WTC11 (cell line): ENCODE measurements at regions not wholly inside any gene's neighbourhood (a gene's known extent, or its start where the extent isn't known, plus 50 kb on each side); places are given as distances from the start of the nearest gene placed in this dataset.

Experiments
- ATAC-seq: fragments of 200-7000 bp; cut with Tn5 transposase; 2 replicates; pipeline ENCODE4 v1.10.0; 2021; ENCODE audit warnings: mild to moderate bottlenecking, moderate library complexity
- CTCF ChIA-PET: fragments of 300-600 bp; sonication (Branson Sonifier 250); formaldehyde crosslinking; loops from one replicate; lab custom pipeline; 2021; ENCODE audit warnings: antibody characterized with exemption; lab: Charles Lee
- POLR2A ChIA-PET: fragments of 350-600 bp; sonication (Branson Sonifier 250); formaldehyde crosslinking; loops from one replicate; lab custom pipeline; 2021; ENCODE audit warnings: antibody characterized with exemption; lab: Charles Lee
- DNase-seq: peaks from one replicate; pipeline ENCODE4 v3.0.0; 2021; ENCODE audit warnings: low spot score
- H3K27ac Mint-ChIP-seq: 2 replicates; pipeline ENCODE4 v1.8.0; 2021; ENCODE audit warnings: mixed read lengths
- H3K27me3 Mint-ChIP-seq: 2 replicates; pipeline ENCODE4 v1.8.0; 2021; ENCODE audit warnings: low read depth, mild to moderate bottlenecking, moderate library complexity, mixed read lengths
- H3K36me3 Mint-ChIP-seq: 2 replicates; pipeline ENCODE4 v1.8.0; 2021; ENCODE audit warnings: mixed read lengths
- H3K4me1 Mint-ChIP-seq: 2 replicates; pipeline ENCODE4 v1.8.0; 2022; ENCODE audit warnings: mixed read lengths
- H3K4me3 Mint-ChIP-seq: 2 replicates; pipeline ENCODE4 v1.8.0; 2021; ENCODE audit warnings: mild to moderate bottlenecking, moderate library complexity, mixed read lengths
- H3K9me3 Mint-ChIP-seq: 2 replicates; pipeline ENCODE4 v1.8.0; 2021; ENCODE audit warnings: mixed read lengths
- ATF2 ChIP-seq: sonication (generic); formaldehyde crosslinking; IDR thresholded peaks from 2 replicates; pipeline ENCODE4 v1.8.1; 2022; ENCODE audit warnings: low read depth, missing genetic modification reagents, borderline replicate concordance
- CDX4 ChIP-seq: fragments of 250-450 bp; sonication (Bioruptor Pico); IDR thresholded peaks from 2 replicates; pipeline ENCODE4 v1.9.0; 2021; ENCODE audit warnings: moderate library complexity, mild to moderate bottlenecking, inconsistent platforms, borderline replicate concordance
- ELF4 ChIP-seq: sonication (generic); formaldehyde crosslinking; IDR thresholded peaks from 2 replicates; pipeline ENCODE4 v1.8.1; 2022; ENCODE audit warnings: low read depth, mild to moderate bottlenecking, moderate library complexity, missing genetic modification reagents
- ETV6 ChIP-seq: sonication (generic); formaldehyde crosslinking; IDR thresholded peaks from 2 replicates; pipeline ENCODE4 v1.8.1; 2022; ENCODE audit warnings: mild to moderate bottlenecking, missing genetic modification reagents
- FOXK1 ChIP-seq: sonication (generic); formaldehyde crosslinking; IDR thresholded peaks from 2 replicates; pipeline ENCODE4 v1.8.0; 2022; ENCODE audit warnings: mild to moderate bottlenecking, moderate library complexity, missing genetic modification reagents
- NFE2L1 ChIP-seq: sonication (generic); formaldehyde crosslinking; IDR thresholded peaks from 2 replicates; pipeline ENCODE4 v1.8.1; 2023; ENCODE audit warnings: missing genetic modification reagents
- NFYB ChIP-seq: sonication (generic); formaldehyde crosslinking; conservative IDR thresholded peaks from 2 replicates; pipeline ENCODE4 v1.8.0; 2022; ENCODE audit warnings: low read depth, missing genetic modification reagents
- SP1 ChIP-seq: sonication (generic); formaldehyde crosslinking; conservative IDR thresholded peaks from 2 replicates; pipeline ENCODE4 v1.8.1; 2022; ENCODE audit warnings: missing genetic modification reagents
- STAT6 ChIP-seq: sonication (generic); formaldehyde crosslinking; conservative IDR thresholded peaks from 2 replicates; pipeline ENCODE4 v1.8.1; 2023; ENCODE audit warnings: mild to moderate bottlenecking, low read depth, missing genetic modification reagents, moderate library complexity
- ZNF138 ChIP-seq: sonication (generic); formaldehyde crosslinking; conservative IDR thresholded peaks from 2 replicates; pipeline ENCODE4 v1.8.1; 2022; ENCODE audit warnings: mild to moderate bottlenecking, moderate library complexity, missing genetic modification reagents
- ZNF512 ChIP-seq: sonication (generic); formaldehyde crosslinking; IDR thresholded peaks from 2 replicates; pipeline ENCODE4 v1.8.1; 2022; ENCODE audit warnings: missing genetic modification reagents, borderline replicate concordance
- ZNF671 ChIP-seq: fragments of 250-450 bp; sonication (Bioruptor Pico); IDR thresholded peaks from 2 replicates; pipeline ENCODE4 v1.8.0; 2021; ENCODE audit warnings: mild to moderate bottlenecking
- TF ChIP-seq, protein P1 (sequence below): fragments of 250-450 bp; sonication (Bioruptor Pico); IDR thresholded peaks from 2 replicates; pipeline ENCODE4 v2.1.2; 2022; ENCODE audit warnings: mild to moderate bottlenecking, moderate library complexity
- TF ChIP-seq, protein P2 (sequence below): fragments of 250-450 bp; sonication (Bioruptor Pico); conservative IDR thresholded peaks from 2 replicates; pipeline ENCODE4 v1.9.0; 2021; ENCODE audit warnings: mild to moderate bottlenecking
- TF ChIP-seq, protein P3 (sequence below): sonication (generic); formaldehyde crosslinking; IDR thresholded peaks from 2 replicates; pipeline ENCODE4 v1.8.1; 2022; ENCODE audit warnings: mild to moderate bottlenecking, missing genetic modification reagents, moderate library complexity, borderline replicate concordance
- TF ChIP-seq, protein P4 (sequence below): sonication (generic); formaldehyde crosslinking; IDR thresholded peaks from 2 replicates; pipeline ENCODE4 v1.8.1; 2022; ENCODE audit warnings: low read depth, mild to moderate bottlenecking, moderate library complexity, missing genetic modification reagents, borderline replicate concordance
- TF ChIP-seq, protein P5 (sequence below): sonication (generic); formaldehyde crosslinking; IDR thresholded peaks from 2 replicates; pipeline ENCODE4 v1.8.1; 2023; ENCODE audit warnings: mild to moderate bottlenecking, missing genetic modification reagents, moderate library complexity
- TF ChIP-seq, protein P6 (sequence below): sonication (generic); formaldehyde crosslinking; IDR thresholded peaks from 2 replicates; pipeline ENCODE4 v1.8.0; 2022; ENCODE audit warnings: mild to moderate bottlenecking, missing genetic modification reagents

- ChIA-PET POLR2A (no interaction called here), CTCF (no interaction called here)
- Mint-ChIP-seq H3K9me3 (no peaks in the 10 kb centered on the region), H3K27me3 (no peaks in the 10 kb centered on the region), H3K36me3 (no peaks in the 10 kb centered on the region), H3K27ac (no peak overlapping the region), H3K4me3 (no peak overlapping the region), H3K4me1 (no peaks in the 10 kb centered on the region)
- TF ChIP-seq CDX4 (CRISPR knock-in tag) (no peak), ATF2 (CRISPR knock-in tag) (no peak), ETV6 (CRISPR knock-in tag) (no peak), ZNF512 (no peak), ZNF671 (CRISPR knock-in tag) (no peak), STAT6 (CRISPR knock-in tag) (no peak), ZNF138 (CRISPR knock-in tag) (no peak), ELF4 (CRISPR knock-in tag) (no peak), FOXK1 (no peak), NFE2L1 (no peak), SP1 (no peak), NFYB (CRISPR knock-in tag) (no peak)
- TF ChIP-seq, protein P1, sequence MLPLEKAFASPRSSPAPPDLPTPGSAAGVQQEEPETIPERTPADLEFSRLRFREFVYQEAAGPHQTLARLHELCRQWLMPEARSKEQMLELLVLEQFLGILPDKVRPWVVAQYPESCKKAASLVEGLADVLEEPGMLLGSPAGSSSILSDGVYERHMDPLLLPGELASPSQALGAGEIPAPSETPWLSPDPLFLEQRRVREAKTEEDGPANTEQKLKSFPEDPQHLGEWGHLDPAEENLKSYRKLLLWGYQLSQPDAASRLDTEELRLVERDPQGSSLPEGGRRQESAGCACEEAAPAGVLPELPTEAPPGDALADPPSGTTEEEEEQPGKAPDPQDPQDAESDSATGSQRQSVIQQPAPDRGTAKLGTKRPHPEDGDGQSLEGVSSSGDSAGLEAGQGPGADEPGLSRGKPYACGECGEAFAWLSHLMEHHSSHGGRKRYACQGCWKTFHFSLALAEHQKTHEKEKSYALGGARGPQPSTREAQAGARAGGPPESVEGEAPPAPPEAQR (CRISPR knock-in tag): no peak
- TF ChIP-seq, protein P2, sequence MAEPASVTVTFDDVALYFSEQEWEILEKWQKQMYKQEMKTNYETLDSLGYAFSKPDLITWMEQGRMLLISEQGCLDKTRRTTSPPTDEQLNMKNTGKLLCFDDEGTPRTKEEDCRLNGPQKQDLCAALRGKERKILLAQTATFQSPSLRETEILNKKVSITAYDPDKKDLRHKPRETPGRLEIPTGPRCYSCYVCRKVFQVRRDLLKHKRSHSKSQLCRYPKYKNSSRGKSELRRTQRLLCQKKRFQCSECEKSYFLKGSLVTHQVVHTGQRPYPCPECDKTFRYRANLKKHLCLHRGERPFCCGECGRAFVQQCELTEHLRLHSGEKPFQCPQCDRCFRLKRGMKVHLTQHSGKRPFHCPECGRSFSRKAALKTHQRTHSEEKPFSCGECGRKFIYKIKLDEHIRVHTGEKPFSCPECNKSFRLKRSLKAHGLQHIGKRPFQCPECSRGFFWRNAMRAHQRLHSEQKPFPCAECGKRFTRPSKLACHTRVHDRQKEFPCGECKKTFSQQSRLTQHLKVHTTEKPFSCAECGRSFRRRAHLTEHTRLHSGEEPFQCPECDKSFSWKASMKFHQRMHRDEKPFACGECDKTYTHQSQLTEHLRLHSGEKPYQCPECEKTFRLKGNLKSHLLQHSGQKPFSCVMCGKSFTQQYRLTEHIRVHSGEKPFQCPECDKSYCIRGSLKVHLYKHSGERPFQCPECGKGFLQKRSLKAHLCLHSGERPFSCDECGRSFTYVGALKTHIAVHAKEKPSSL: no peak
- TF ChIP-seq, protein P3, sequence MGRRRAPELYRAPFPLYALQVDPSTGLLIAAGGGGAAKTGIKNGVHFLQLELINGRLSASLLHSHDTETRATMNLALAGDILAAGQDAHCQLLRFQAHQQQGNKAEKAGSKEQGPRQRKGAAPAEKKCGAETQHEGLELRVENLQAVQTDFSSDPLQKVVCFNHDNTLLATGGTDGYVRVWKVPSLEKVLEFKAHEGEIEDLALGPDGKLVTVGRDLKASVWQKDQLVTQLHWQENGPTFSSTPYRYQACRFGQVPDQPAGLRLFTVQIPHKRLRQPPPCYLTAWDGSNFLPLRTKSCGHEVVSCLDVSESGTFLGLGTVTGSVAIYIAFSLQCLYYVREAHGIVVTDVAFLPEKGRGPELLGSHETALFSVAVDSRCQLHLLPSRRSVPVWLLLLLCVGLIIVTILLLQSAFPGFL (CRISPR knock-in tag): no peak
- TF ChIP-seq, protein P4, sequence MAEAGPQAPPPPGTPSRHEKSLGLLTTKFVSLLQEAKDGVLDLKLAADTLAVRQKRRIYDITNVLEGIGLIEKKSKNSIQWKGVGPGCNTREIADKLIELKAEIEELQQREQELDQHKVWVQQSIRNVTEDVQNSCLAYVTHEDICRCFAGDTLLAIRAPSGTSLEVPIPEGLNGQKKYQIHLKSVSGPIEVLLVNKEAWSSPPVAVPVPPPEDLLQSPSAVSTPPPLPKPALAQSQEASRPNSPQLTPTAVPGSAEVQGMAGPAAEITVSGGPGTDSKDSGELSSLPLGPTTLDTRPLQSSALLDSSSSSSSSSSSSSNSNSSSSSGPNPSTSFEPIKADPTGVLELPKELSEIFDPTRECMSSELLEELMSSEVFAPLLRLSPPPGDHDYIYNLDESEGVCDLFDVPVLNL (CRISPR knock-in tag): no peak
- TF ChIP-seq, protein P5, sequence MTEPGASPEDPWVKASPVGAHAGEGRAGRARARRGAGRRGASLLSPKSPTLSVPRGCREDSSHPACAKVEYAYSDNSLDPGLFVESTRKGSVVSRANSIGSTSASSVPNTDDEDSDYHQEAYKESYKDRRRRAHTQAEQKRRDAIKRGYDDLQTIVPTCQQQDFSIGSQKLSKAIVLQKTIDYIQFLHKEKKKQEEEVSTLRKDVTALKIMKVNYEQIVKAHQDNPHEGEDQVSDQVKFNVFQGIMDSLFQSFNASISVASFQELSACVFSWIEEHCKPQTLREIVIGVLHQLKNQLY (CRISPR knock-in tag): no peak
- TF ChIP-seq, protein P6, sequence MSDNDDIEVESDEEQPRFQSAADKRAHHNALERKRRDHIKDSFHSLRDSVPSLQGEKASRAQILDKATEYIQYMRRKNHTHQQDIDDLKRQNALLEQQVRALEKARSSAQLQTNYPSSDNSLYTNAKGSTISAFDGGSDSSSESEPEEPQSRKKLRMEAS (CRISPR knock-in tag): no peak
- ATAC-seq (no peak), DNase-seq (no peak)
Measured at GRCh38 chr13:104975272-104975671, 1560.2 kb downstream of the EFNB2 start.
